WI38 (cell line): ENCODE measurements at regions not wholly inside any gene's neighbourhood (a gene's known extent, or its start where the extent isn't known, plus 50 kb on each side); places are given as distances from the start of the nearest gene placed in this dataset.

ENCODE experiments used
- H3K4me3 ChIP-seq: 2 replicates; pipeline ENCODE4 v1.5.1; 2011; ENCODE audit warnings: low read depth, mild to moderate bottlenecking, control low read depth, low read length
- TF ChIP-seq, protein P1 (sequence below): IDR thresholded peaks from 2 replicates; pipeline ENCODE4 v1.5.1; 2012; ENCODE audit warnings: low read depth, mild to moderate bottlenecking, control low read depth, low read length

GRCh38 chr10:128345353-128345752, 219.1 kb upstream of the MKI67 start:
- TF ChIP-seq, protein P1, sequence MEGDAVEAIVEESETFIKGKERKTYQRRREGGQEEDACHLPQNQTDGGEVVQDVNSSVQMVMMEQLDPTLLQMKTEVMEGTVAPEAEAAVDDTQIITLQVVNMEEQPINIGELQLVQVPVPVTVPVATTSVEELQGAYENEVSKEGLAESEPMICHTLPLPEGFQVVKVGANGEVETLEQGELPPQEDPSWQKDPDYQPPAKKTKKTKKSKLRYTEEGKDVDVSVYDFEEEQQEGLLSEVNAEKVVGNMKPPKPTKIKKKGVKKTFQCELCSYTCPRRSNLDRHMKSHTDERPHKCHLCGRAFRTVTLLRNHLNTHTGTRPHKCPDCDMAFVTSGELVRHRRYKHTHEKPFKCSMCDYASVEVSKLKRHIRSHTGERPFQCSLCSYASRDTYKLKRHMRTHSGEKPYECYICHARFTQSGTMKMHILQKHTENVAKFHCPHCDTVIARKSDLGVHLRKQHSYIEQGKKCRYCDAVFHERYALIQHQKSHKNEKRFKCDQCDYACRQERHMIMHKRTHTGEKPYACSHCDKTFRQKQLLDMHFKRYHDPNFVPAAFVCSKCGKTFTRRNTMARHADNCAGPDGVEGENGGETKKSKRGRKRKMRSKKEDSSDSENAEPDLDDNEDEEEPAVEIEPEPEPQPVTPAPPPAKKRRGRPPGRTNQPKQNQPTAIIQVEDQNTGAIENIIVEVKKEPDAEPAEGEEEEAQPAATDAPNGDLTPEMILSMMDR, result no peak
- H3K4me3 ChIP-seq, result no peak overlapping the region

- TF ChIP-seq, protein P1, result no peak
- H3K4me3 ChIP-seq, result no peak overlapping the region
Observed at GRCh38 chr10:128360783-128361182, 234.6 kb upstream of the MKI67 start.

GRCh38 chr10:128361487-128361886, 235.3 kb upstream of the MKI67 start:
- no peak overlapping the region for H3K4me3 ChIP-seq
- TF ChIP-seq, protein P1, result no peak

GRCh38 chr10:128362514-128362913, 236.3 kb upstream of the MKI67 start:
- TF ChIP-seq, protein P1, result no peak
- no peak overlapping the region for H3K4me3 ChIP-seq

- no peak overlapping the region for H3K4me3 ChIP-seq
- TF ChIP-seq, protein P1, result no peak
Observed at GRCh38 chr10:128364631-128365030, 238.4 kb upstream of the MKI67 start.

DNA sequence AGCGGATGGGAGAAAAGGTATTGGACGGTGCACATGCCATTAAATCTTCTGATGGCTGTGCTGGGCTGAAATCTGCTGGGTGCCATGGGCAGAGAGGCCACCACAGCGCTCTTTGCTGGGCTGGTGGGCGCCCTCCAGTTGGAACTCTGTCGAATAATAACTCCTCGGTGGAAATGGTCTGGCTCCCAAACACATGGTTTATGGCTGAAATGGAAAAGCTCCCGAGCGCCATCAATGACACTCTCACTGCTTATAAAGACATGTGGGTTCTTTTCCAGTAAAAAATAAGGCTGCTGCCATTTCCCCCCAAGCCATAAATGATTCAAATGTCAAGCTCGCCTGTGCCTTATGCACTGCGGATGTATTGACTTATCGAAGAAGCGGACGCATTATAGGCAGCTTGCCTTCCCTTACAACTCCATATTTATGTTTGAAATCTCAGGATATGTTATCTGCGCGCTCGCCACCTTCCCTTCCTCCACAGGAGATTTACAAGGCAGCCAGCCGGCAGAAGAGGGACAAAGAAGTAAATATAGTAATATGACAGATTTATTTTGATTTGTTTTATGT, 239.0 kb upstream of the MKI67 start:
- TF ChIP-seq, protein P1, result no peak
- H3K4me3 ChIP-seq, result no peak overlapping the region

DNA sequence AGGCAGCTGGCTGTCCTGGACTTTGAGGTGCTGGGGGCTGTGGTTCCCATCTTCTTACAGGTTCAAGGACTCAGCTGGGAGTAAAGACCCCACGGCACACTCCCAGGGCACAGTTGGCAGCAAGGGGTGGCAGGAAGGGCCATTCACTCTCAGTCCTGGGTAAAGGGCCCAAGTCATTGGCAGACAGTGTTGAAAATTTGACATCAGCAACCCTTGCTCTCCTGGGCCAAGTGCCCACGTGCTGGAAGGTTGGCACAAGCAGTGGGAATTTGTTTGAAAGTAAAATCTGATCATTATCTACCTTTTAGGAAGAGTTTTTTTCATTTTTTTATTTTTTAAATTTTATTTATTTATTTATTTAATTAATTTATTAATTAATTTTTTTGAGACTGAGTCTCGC, 241.6 kb upstream of the MKI67 start:
- TF ChIP-seq, protein P1, result no peak
- no peak overlapping the region for H3K4me3 ChIP-seq
